HepG2 (cell line): ENCODE measurements at regions not wholly inside any gene's neighbourhood (a gene's known extent, or its start where the extent isn't known, plus 50 kb on each side); places are given as distances from the start of the nearest gene placed in this dataset.

ENCODE experiments used
- ATAC-seq: fragments of 200-7000 bp; cut with Tn5 transposase; 3 replicates; pipeline ENCODE4 v1.9.1; 2020; ENCODE audit warnings: mild to moderate bottlenecking, moderate library complexity
- BruUV-seq: library from RNA; stranded (reverse); fragments of 400-500 nt; replicated peaks from 2 replicates; lab custom pipeline; 2021; lab: Mats Ljungman, UMichigan
- CTCF ChIA-PET: fragments of 300-600 bp; formaldehyde crosslinking; extraction: SDS; loops from one replicate; lab custom pipeline; 2021; ENCODE audit warnings: low total read pairs, inconsistent platforms, low intra/inter-chr PET ratio; lab: Yijun Ruan, JAX
- POLR2A ChIA-PET: fragments of 350-600 bp; sonication (Branson Sonifier 250); formaldehyde crosslinking; loops from one replicate; lab custom pipeline; 2020; ENCODE audit warnings: antibody characterized with exemption, inconsistent platforms; lab: Yijun Ruan, JAX
- DNase-seq: peaks from one replicate; pipeline ENCODE4 v3.0.0-alpha.2; 2015; ENCODE audit warnings: low spot score
- FAIRE-seq: peaks from 3 replicates; lab custom pipeline; 2011; peaks lifted over from hg19 to GRCh38; lab: Jason Lieb, UNC
- H2AFZ ChIP-seq: one replicate; pipeline ENCODE4 v1.6.1; 2011; ENCODE audit warnings: low read length, inconsistent platforms
- H3K27ac ChIP-seq: fragments of 300-600 bp; 3 replicates; pipeline ENCODE4 v1.8.0; 2011; ENCODE audit warnings: mixed run types, mild to moderate bottlenecking, mixed read lengths, low read length, inconsistent platforms; ENCODE audit not compliant: insufficient read depth; ENCODE audit errors: extremely low read length
- H3K27me3 ChIP-seq, 2 experiments: fragments of 200-600 bp in 1 of 2; 2 replicates in 1 of 2; 3 replicates in 1 of 2; pipeline versions ENCODE4 v1.6.0 to v1.8.0; 2011; ENCODE audit warnings: low read length in 2 of 2, mild to moderate bottlenecking in 2 of 2, moderate library complexity in 2 of 2, inconsistent platforms in 1 of 2; ENCODE audit not compliant: insufficient read depth in 2 of 2, control insufficient read depth in 1 of 2
- H3K36me3 ChIP-seq, 2 experiments: fragments of 200-600 bp in 1 of 2; replicated peaks in 1 of 2; 2 replicates in 1 of 2; 3 replicates in 1 of 2; pipeline versions ENCODE4 v1.5.1 to v1.8.0; 2011; ENCODE audit warnings: low read length in 2 of 2, inconsistent platforms in 1 of 2; ENCODE audit not compliant: insufficient read depth in 2 of 2, control insufficient read depth in 1 of 2
- H3K4me1 ChIP-seq: 2 replicates; pipeline ENCODE4 v1.5.1; 2012; ENCODE audit warnings: low read length, inconsistent platforms; ENCODE audit not compliant: insufficient read depth
- H3K4me2 ChIP-seq: 2 replicates; pipeline ENCODE4 v1.6.0; 2011; ENCODE audit warnings: low read depth, low read length, inconsistent platforms
- H3K4me3 ChIP-seq, 3 experiments: fragments of 200-600 bp in 1 of 3; sonication (generic), shearing (Covaris generic) in 1 of 3; replicated peaks in 1 of 3; 2 replicates each; pipeline ENCODE4 v1.5.1; 2011 to 2016; ENCODE audit warnings: low read length in 3 of 3, inconsistent platforms in 2 of 3, low read depth in 2 of 3, mild to moderate bottlenecking in 2 of 3, control low read depth in 1 of 3, mixed read lengths in 1 of 3; ENCODE audit not compliant: insufficient read depth in 1 of 3
- H3K79me2 ChIP-seq: one replicate; pipeline ENCODE4 v1.6.1; 2011; ENCODE audit warnings: low read length, inconsistent platforms; ENCODE audit not compliant: insufficient read depth
- H3K9ac ChIP-seq: 2 replicates; pipeline ENCODE4 v1.6.0; 2011; ENCODE audit warnings: mild to moderate bottlenecking, low read depth, low read length, inconsistent platforms; ENCODE audit not compliant: insufficient read depth
- H3K9me3 ChIP-seq: 2 replicates; pipeline ENCODE4 v1.5.1; 2012; ENCODE audit warnings: mild to moderate bottlenecking, low read length
- H4K20me1 ChIP-seq: 2 replicates; pipeline ENCODE4 v1.6.0; 2011; ENCODE audit warnings: inconsistent platforms, mild to moderate bottlenecking, low read length, moderate library complexity; ENCODE audit not compliant: insufficient read depth
- BCL6 ChIP-seq: IDR thresholded peaks from 2 replicates; pipeline ENCODE4 v1.6.1; 2016; ENCODE audit warnings: missing genetic modification reagents, missing compliant biosample characterization
- KLF6 ChIP-seq: IDR thresholded peaks from 2 replicates; pipeline ENCODE4 v1.8.0; 2016; ENCODE audit warnings: missing biosample characterization, missing genetic modification reagents
- MXD4 ChIP-seq: IDR thresholded peaks from 2 replicates; pipeline ENCODE4 v1.6.1; 2016; ENCODE audit warnings: mild to moderate bottlenecking, missing biosample characterization, missing genetic modification reagents
- RFXANK ChIP-seq: IDR thresholded peaks from 2 replicates; pipeline ENCODE4 v1.6.1; 2016
- TOE1 ChIP-seq: sonication (generic); formaldehyde crosslinking; IDR thresholded peaks from 2 replicates; pipeline ENCODE4 v1.4.0; 2020; ENCODE audit warnings: mild to moderate bottlenecking, missing genetic modification reagents
- ZBTB8A ChIP-seq: sonication (generic); formaldehyde crosslinking; IDR thresholded peaks from 2 replicates; pipeline ENCODE4 v1.4.0; 2020; ENCODE audit warnings: mild to moderate bottlenecking, low read depth, missing genetic modification reagents, borderline replicate concordance
- ZFAT ChIP-seq: sonication (generic); formaldehyde crosslinking; conservative IDR thresholded peaks from 2 replicates; pipeline ENCODE4 v1.8.1; 2023; ENCODE audit warnings: missing genetic modification reagents, inconsistent platforms
- ZFP36L2 ChIP-seq: sonication (generic); formaldehyde crosslinking; IDR thresholded peaks from 2 replicates; pipeline ENCODE4 v1.4.0; 2020; ENCODE audit warnings: missing genetic modification reagents
- ZNF543 ChIP-seq: sonication (generic); formaldehyde crosslinking; IDR thresholded peaks from 2 replicates; pipeline ENCODE4 v1.4.0; 2020; ENCODE audit warnings: mild to moderate bottlenecking, missing genetic modification reagents
- ZNF562 ChIP-seq: sonication (generic); formaldehyde crosslinking; IDR thresholded peaks from 2 replicates; pipeline ENCODE4 v1.8.0; 2022; ENCODE audit warnings: missing genetic modification reagents, borderline replicate concordance
- WGBS: methylation state at CpG from one replicate; pipeline ENCODE4 v1.1.6; 2017; ENCODE audit warnings: low lambda C conversion rate; 5-methylcytosine and 5-hydroxymethylcytosine counted together
- in situ Hi-C: cut with HindIII; loops from 2 replicates; pipeline ENCODE4 v1.10.0; 2017; ENCODE audit warnings: low pct_unique_long_range_greater_than_20kb; ENCODE audit not compliant: extremely low pct_ligation_motif_present
- intact Hi-C: fragments of 100-400 bp; cut with micrococcal nuclease; formaldehyde crosslinking; loops from one replicate; pipeline ENCODE4 v1.10.0; 2022; ENCODE audit not compliant: unreplicated experiment
- TF ChIP-seq, protein P1 (sequence below): sonication (generic); formaldehyde crosslinking; IDR thresholded peaks from 2 replicates; pipeline ENCODE4 v1.4.0; 2020; ENCODE audit warnings: mild to moderate bottlenecking, missing genetic modification reagents
- TF ChIP-seq, protein P2 (sequence below), 2 experiments: sonication (generic) in 1 of 2; formaldehyde crosslinking in 1 of 2; IDR thresholded peaks; 2 replicates each; pipeline versions ENCODE4 v1.4.0 to v1.6.1; 2016 to 2020; ENCODE audit warnings: borderline replicate concordance in 1 of 2, low read depth in 1 of 2, mild to moderate bottlenecking in 1 of 2, missing genetic modification reagents in 1 of 2
- TF ChIP-seq, protein P3 (sequence below): IDR thresholded peaks from 2 replicates; pipeline ENCODE4 v1.6.1; 2016; ENCODE audit warnings: low read depth

DNA sequence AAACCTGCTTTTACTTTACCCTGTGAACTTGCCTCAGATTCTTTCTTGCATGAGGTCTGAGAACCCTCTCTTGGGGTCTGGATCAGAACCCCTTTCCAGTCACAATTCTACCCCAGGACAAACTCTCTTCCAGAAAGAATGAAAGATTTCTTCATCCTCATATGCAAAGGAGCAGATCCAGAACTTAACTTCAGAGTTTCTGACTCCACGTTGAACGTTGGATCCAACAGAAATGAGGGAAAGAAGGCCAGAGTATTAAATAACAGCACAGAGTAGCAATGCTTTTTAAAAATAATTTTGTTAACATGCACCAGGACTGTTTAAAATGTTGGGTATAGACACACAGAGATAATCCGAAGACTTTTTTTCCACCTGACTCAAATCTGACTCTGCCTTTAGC is 632.9 kb upstream of the AUTS2 start:
- no peak for DNase-seq
- ATAC-seq: no peak
- no peak overlapping the region for H3K4me3 ChIP-seq
- in situ Hi-C loops: no loop called here
- 1% methylated on average over 3 of the region's 3 CpGs for WGBS
- ChIA-PET CTCF (no interaction called here), POLR2A (no interaction called here)
- FAIRE-seq: no peak
- no peaks in the 10 kb centered on the region for H3K4me1 ChIP-seq
- H3K9ac ChIP-seq: no peak overlapping the region
- no peaks in the 10 kb centered on the region for H3K27me3 ChIP-seq
- TF ChIP-seq RFXANK (CRISPR knock-in tag) (no peak), MXD4 (no peak), ZBTB8A (no peak), BCL6 (CRISPR knock-in tag) (no peak), ZFP36L2 (no peak), ZNF543 (no peak), ZFAT (CRISPR knock-in tag) (no peak), TOE1 (CRISPR knock-in tag) (no peak), KLF6 (CRISPR knock-in tag) (no peak), ZNF562 (CRISPR knock-in tag) (no peak)
- TF ChIP-seq, protein P1, sequence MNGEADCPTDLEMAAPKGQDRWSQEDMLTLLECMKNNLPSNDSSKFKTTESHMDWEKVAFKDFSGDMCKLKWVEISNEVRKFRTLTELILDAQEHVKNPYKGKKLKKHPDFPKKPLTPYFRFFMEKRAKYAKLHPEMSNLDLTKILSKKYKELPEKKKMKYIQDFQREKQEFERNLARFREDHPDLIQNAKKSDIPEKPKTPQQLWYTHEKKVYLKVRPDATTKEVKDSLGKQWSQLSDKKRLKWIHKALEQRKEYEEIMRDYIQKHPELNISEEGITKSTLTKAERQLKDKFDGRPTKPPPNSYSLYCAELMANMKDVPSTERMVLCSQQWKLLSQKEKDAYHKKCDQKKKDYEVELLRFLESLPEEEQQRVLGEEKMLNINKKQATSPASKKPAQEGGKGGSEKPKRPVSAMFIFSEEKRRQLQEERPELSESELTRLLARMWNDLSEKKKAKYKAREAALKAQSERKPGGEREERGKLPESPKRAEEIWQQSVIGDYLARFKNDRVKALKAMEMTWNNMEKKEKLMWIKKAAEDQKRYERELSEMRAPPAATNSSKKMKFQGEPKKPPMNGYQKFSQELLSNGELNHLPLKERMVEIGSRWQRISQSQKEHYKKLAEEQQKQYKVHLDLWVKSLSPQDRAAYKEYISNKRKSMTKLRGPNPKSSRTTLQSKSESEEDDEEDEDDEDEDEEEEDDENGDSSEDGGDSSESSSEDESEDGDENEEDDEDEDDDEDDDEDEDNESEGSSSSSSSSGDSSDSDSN (CRISPR knock-in tag): no peak
- TF ChIP-seq, protein P2, sequence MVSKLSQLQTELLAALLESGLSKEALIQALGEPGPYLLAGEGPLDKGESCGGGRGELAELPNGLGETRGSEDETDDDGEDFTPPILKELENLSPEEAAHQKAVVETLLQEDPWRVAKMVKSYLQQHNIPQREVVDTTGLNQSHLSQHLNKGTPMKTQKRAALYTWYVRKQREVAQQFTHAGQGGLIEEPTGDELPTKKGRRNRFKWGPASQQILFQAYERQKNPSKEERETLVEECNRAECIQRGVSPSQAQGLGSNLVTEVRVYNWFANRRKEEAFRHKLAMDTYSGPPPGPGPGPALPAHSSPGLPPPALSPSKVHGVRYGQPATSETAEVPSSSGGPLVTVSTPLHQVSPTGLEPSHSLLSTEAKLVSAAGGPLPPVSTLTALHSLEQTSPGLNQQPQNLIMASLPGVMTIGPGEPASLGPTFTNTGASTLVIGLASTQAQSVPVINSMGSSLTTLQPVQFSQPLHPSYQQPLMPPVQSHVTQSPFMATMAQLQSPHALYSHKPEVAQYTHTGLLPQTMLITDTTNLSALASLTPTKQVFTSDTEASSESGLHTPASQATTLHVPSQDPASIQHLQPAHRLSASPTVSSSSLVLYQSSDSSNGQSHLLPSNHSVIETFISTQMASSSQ (IDR thresholded peaks at IDR 0.05; ENCODE audit: low read depth): no peak
- TF ChIP-seq, protein P2 (CRISPR knock-in tag; IDR thresholded peaks at IDR 0.05; ENCODE audit: borderline replicate concordance): no peak
- TF ChIP-seq, protein P3, sequence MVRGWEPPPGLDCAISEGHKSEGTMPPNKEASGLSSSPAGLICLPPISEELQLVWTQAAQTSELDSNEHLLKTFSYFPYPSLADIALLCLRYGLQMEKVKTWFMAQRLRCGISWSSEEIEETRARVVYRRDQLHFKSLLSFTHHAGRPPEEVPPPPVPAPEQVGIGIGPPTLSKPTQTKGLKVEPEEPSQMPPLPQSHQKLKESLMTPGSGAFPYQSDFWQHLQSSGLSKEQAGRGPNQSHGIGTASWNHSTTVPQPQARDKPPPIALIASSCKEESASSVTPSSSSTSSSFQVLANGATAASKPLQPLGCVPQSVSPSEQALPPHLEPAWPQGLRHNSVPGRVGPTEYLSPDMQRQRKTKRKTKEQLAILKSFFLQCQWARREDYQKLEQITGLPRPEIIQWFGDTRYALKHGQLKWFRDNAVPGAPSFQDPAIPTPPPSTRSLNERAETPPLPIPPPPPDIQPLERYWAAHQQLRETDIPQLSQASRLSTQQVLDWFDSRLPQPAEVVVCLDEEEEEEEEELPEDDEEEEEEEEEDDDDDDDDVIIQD (CRISPR knock-in tag): no peak
- TF ChIP-seq, all 625 proteins: peak for 0
- H4K20me1 ChIP-seq: no peaks in the 10 kb centered on the region
- no peaks in the 10 kb centered on the region for H3K79me2 ChIP-seq
- H3K36me3 ChIP-seq: no peaks in the 10 kb centered on the region
- BruUV-seq: no TSS peak
- intact Hi-C loops: no loop called here
- H2AFZ ChIP-seq: no peak overlapping the region
- H3K27ac ChIP-seq: no peak overlapping the region
- no peak overlapping the region for H3K4me2 ChIP-seq
- H3K9me3 ChIP-seq: peaks cover 60% of the 10 kb centered on the region
